HEK293T (cell line): ENCODE measurements at regions not wholly inside any gene's neighbourhood (a gene's known extent, or its start where the extent isn't known, plus 50 kb on each side); places are given as distances from the start of the nearest gene placed in this dataset.

ENCODE experiments used
- CTCF ChIA-PET: fragments of 350-600 bp; formaldehyde crosslinking; extraction: SDS; loops from one replicate; lab custom pipeline; 2021; ENCODE audit warnings: antibody characterized with exemption, inconsistent platforms; lab: Yijun Ruan, JAX
- POLR2A ChIA-PET: fragments of 350-600 bp; formaldehyde crosslinking; extraction: SDS; loops from one replicate; lab custom pipeline; 2020; ENCODE audit warnings: antibody characterized with exemption, inconsistent platforms; lab: Yijun Ruan, JAX
- DNase-seq: peaks from one replicate; pipeline ENCODE4 v3.0.0; 2012; ENCODE audit warnings: mixed read lengths; ENCODE audit errors: extremely low spot score
- ARNT ChIP-seq: fragments of 450-650 bp; IDR thresholded peaks from 2 replicates; pipeline ENCODE4 v1.6.1; 2017; ENCODE audit warnings: mild to moderate bottlenecking
- BHLHE40 ChIP-seq: fragments of 450-650 bp; IDR thresholded peaks from 2 replicates; pipeline ENCODE4 v1.6.1; 2016; ENCODE audit warnings: mild to moderate bottlenecking, moderate library complexity, borderline replicate concordance
- CTBP1 ChIP-seq: fragments of 450-650 bp; IDR thresholded peaks from 2 replicates; pipeline ENCODE4 v1.6.1; 2016; ENCODE audit warnings: borderline replicate concordance
- ELF4 ChIP-seq: fragments of 450-650 bp; IDR thresholded peaks from 2 replicates; pipeline ENCODE4 v1.6.1; 2017; ENCODE audit warnings: antibody characterized with exemption
- FOXA1 ChIP-seq: fragments of 450-650 bp; IDR thresholded peaks from 2 replicates; pipeline ENCODE4 v1.6.1; 2016; ENCODE audit warnings: mild to moderate bottlenecking
- FOXK2 ChIP-seq: fragments of 450-650 bp; IDR thresholded peaks from 2 replicates; pipeline ENCODE4 v1.6.1; 2016; ENCODE audit warnings: mild to moderate bottlenecking
- FOXM1 ChIP-seq: fragments of 450-650 bp; IDR thresholded peaks from 2 replicates; pipeline ENCODE4 v1.6.1; 2017; ENCODE audit warnings: mild to moderate bottlenecking, borderline replicate concordance
- HDGF ChIP-seq: fragments of 450-650 bp; IDR thresholded peaks from 2 replicates; pipeline ENCODE4 v1.6.1; 2017; ENCODE audit warnings: antibody characterized with exemption, borderline replicate concordance
- L3MBTL2 ChIP-seq: fragments of 450-650 bp; conservative IDR thresholded peaks from 2 replicates; pipeline ENCODE4 v1.6.1; 2016; ENCODE audit warnings: mild to moderate bottlenecking
- LEF1 ChIP-seq: fragments of 450-650 bp; IDR thresholded peaks from 2 replicates; pipeline ENCODE4 v1.6.1; 2017; ENCODE audit warnings: mild to moderate bottlenecking, borderline replicate concordance
- NFRKB ChIP-seq: fragments of 450-650 bp; IDR thresholded peaks from 2 replicates; pipeline ENCODE4 v1.6.1; 2016; ENCODE audit warnings: mild to moderate bottlenecking, moderate library complexity
- PKNOX1 ChIP-seq: fragments of 450-650 bp; IDR thresholded peaks from 2 replicates; pipeline ENCODE4 v1.6.1; 2016
- SP1 ChIP-seq: fragments of 450-650 bp; IDR thresholded peaks from 2 replicates; pipeline ENCODE4 v1.6.1; 2017
- SUZ12 ChIP-seq: fragments of 450-650 bp; IDR thresholded peaks from 2 replicates; pipeline ENCODE4 v1.6.1; 2016; ENCODE audit warnings: mild to moderate bottlenecking
- TARDBP ChIP-seq: fragments of 450-650 bp; IDR thresholded peaks from 2 replicates; pipeline ENCODE4 v1.6.1; 2016
- ZNF384 ChIP-seq: fragments of 450-650 bp; IDR thresholded peaks from 2 replicates; pipeline ENCODE4 v1.6.1; 2016

DNA sequence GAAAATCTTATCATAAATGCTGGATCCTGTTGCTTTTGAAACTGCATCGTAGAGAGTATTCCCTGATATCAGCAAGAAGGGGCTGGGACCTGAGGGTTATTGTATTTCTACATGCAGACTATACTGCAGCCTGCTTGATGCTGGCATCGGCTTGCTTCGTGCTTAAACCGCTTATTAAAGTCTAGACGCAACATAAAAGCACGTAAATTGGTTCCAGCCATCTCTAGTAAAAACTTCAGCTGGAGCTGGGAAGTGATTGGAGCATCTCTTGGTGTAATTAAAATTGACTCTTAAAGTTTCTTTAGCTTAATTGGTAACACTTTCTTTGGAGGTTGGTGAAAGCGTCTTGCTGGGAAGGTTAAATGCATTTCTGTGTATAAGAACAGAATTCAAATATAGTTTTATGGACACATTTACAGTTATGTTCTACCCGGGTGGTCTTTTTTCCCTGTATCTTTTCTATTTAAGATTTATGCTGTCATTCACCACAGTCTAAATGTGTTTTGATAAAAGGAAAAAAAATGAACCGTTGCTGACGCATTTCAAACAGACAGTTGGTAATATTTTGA is 139.0 kb upstream of the JAG1 start:
- CTCF ChIA-PET = no interaction called here
- no peak for DNase-seq
- TF ChIP-seq SUZ12 (no peak), FOXK2 (no peak), ARNT (no peak), SP1 (no peak), ELF4 (no peak), FOXA1 (no peak), LEF1 (no peak), HDGF (no peak), CTBP1 (no peak), FOXM1 (no peak), TARDBP (no peak), PKNOX1 (no peak), ZNF384 (no peak), L3MBTL2 (no peak), NFRKB (no peak), BHLHE40 (no peak)
- POLR2A ChIA-PET = interaction anchor here (0.6 kb wide), 1 partner anchor 51 kb away, joined by 3 read pairs; no protein-coding TSS in a partner anchor

DNA sequence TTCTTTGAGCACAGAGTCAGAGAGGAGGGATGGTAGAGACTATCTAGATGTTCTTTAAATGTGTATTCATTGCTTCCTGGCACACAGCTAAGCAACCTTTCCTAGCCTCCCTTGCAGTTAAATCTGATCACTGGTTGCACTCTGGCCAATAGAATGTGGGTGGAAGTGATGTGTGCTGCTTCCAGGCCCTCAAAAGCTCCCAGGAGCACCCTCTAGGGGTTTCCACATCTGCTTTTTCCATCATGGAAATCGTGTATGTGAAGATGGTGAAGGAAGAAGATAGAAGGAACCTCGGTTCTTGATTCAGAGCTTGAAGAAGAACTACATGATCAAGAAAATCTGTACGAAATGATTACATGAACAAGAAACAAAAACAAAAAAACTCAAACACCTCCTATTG is 149.8 kb upstream of the JAG1 start:
- POLR2A ChIA-PET = no interaction called here
- CTCF ChIA-PET = no interaction called here
- TF ChIP-seq CTBP1 (no peak), SUZ12 (no peak), FOXA1 (no peak), ARNT (no peak), BHLHE40 (no peak), ZNF384 (no peak), HDGF (no peak), PKNOX1 (no peak), SP1 (no peak), ELF4 (no peak), FOXM1 (no peak), TARDBP (no peak), LEF1 (no peak), NFRKB (no peak), L3MBTL2 (no peak), FOXK2 (no peak)
- no peak for DNase-seq

- TF ChIP-seq BHLHE40 (no peak), FOXM1 (no peak), SP1 (no peak), SUZ12 (no peak), ELF4 (no peak), L3MBTL2 (no peak), ARNT (no peak), NFRKB (no peak), LEF1 (no peak), TARDBP (no peak), FOXA1 (no peak), PKNOX1 (no peak)
- CTCF ChIA-PET = no interaction called here
- DNase-seq = no peak
- POLR2A ChIA-PET = no interaction called here
These were observed 151.1 kb upstream of the JAG1 start for GRCh38 chr20:10824750-10825500.

GRCh38 chr20:10826111-10826510 is 152.3 kb upstream of the JAG1 start:
- DNase-seq = no peak
- CTCF ChIA-PET = no interaction called here
- POLR2A ChIA-PET = no interaction called here
- TF ChIP-seq NFRKB = no peak
- TF ChIP-seq BHLHE40 = no peak
- TF ChIP-seq CTBP1 = no peak
- no peak for TF ChIP-seq L3MBTL2
- TF ChIP-seq FOXK2 = no peak
- TF ChIP-seq FOXA1 = no peak
- TF ChIP-seq ARNT = no peak
- no peak for TF ChIP-seq LEF1
- TF ChIP-seq ELF4 = no peak

GRCh38 chr20:10828180-10828579 is 154.4 kb upstream of the JAG1 start:
- POLR2A ChIA-PET = no interaction called here
- CTCF ChIA-PET = no interaction called here
- TF ChIP-seq NFRKB (no peak), ELF4 (no peak), TARDBP (no peak), L3MBTL2 (no peak), ZNF384 (no peak), FOXM1 (no peak)

DNA sequence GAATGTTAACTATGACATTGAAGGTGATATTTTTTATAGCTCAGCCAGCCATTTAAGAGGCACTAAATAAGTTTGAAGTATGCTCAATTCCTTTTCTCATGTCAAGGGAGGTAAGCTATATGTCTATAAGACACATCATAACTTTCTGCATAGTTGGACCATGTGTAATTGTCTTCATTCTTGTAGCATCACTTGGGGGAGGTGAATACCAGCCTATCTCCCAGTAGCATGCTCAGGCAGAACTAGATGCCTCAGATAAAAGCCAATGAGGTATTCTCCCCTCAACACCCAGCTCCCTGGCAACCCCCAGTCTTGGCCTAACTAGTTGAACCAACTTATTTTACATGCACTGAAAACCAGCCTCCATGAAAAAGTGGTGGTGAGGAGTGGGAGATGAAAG is 158.3 kb upstream of the JAG1 start:
- CTCF ChIA-PET = no interaction called here
- POLR2A ChIA-PET = no interaction called here
- TF ChIP-seq ZNF384 (no peak), FOXK2 (no peak), FOXA1 (no peak), PKNOX1 (no peak)
- DNase-seq = no peak

More at GRCh38 chr20:10828180-10828579, 154.4 kb upstream of the JAG1 start:
- DNase-seq = no peak
